ENCODE measurements at regions not wholly inside any gene's neighbourhood (a gene's known extent, or its start where the extent isn't known, plus 50 kb on each side); places are given as distances from the start of the nearest gene placed in this dataset.
"Not testable (repeated sequence)": the region's sequence is repeated elsewhere in the genome, so short reads cannot be mapped to it uniquely, and the experiment has no call there.

- DNase-seq (ENCODE audit: low spot score) (no peak), FAIRE-seq (no peak)
Measured at GRCh38 chr16:64365448-64365931, 756.4 kb downstream of the CDH11 start.

GRCh38 chr16:64364894-64365293 lies 757.0 kb downstream of the CDH11 start:
- no peak for DNase-seq (ENCODE audit: low spot score)
- FAIRE-seq = peak; percentile 72

GRCh38 chr16:64364416-64364815 lies 757.4 kb downstream of the CDH11 start:
- no peak for FAIRE-seq
- no peak for DNase-seq (ENCODE audit: low spot score)

GRCh38 chr16:64364016-64364415 lies 757.8 kb downstream of the CDH11 start:
- no peak for DNase-seq (ENCODE audit: low spot score)
- FAIRE-seq = no peak

- FAIRE-seq (no peak), DNase-seq (ENCODE audit: low spot score) (no peak)
Measured at GRCh38 chr16:64363039-64363438, 758.8 kb downstream of the CDH11 start.

GRCh38 chr16:64362193-64362592 lies 759.7 kb downstream of the CDH11 start:
- FAIRE-seq = peak; percentile 93
- peak; percentile 83 for DNase-seq (ENCODE audit: low spot score)

- FAIRE-seq = no peak
- DNase-seq (ENCODE audit: low spot score) = no peak
Measured at GRCh38 chr16:64361753-64362152, 760.1 kb downstream of the CDH11 start.

GRCh38 chr16:64358291-64358690 lies 763.6 kb downstream of the CDH11 start:
- DNase-seq (ENCODE audit: low spot score) = no peak
- FAIRE-seq = no peak

GRCh38 chr16:64356267-64356666 lies 765.6 kb downstream of the CDH11 start:
- FAIRE-seq (peak; percentile 100), DNase-seq (ENCODE audit: low spot score) (peak; percentile 96)

- FAIRE-seq (peak; percentile 76), DNase-seq (ENCODE audit: low spot score) (peak; percentile 14)
Measured at GRCh38 chr16:64352246-64352645, 769.6 kb downstream of the CDH11 start.

GRCh38 chr16:64351121-64351520 lies 770.7 kb downstream of the CDH11 start:
- peak; percentile 40 for DNase-seq (ENCODE audit: low spot score)
- peak; percentile 90 for FAIRE-seq

GRCh38 chr16:64346080-64346479 lies 775.8 kb downstream of the CDH11 start:
- FAIRE-seq = no peak
- no peak for DNase-seq (ENCODE audit: low spot score)

GRCh38 chr16:64345142-64345541 lies 776.7 kb downstream of the CDH11 start:
- DNase-seq (ENCODE audit: low spot score) = no peak
- FAIRE-seq = no peak

- not testable (repeated sequence) for FAIRE-seq
Measured at GRCh38 chr16:64343820-64344443, 777.9 kb downstream of the CDH11 start.

GRCh38 chr16:64343061-64343819 lies 778.6 kb downstream of the CDH11 start:
- no peak for FAIRE-seq

More at GRCh38 chr16:64343820-64344443, 777.9 kb downstream of the CDH11 start:
- DNase-seq (ENCODE audit: low spot score) = not testable (repeated sequence)

GRCh38 chr16:64341336-64341735 lies 780.5 kb downstream of the CDH11 start:
- FAIRE-seq; DNase-seq (ENCODE audit: low spot score): not testable (repeated sequence)

More at GRCh38 chr16:64343061-64343819, 778.6 kb downstream of the CDH11 start:
- DNase-seq (ENCODE audit: low spot score) = no peak

GRCh38 chr16:64339052-64339770 lies 782.7 kb downstream of the CDH11 start:
- DNase-seq (ENCODE audit: low spot score) = peak; percentile 50
- peak; percentile 95 for FAIRE-seq

GRCh38 chr16:64321881-64322280 lies 800.0 kb downstream of the CDH11 start:
- DNase-seq (ENCODE audit: low spot score) = no peak
- FAIRE-seq = no peak

GRCh38 chr16:64321066-64321465 lies 800.8 kb downstream of the CDH11 start:
- no peak for DNase-seq (ENCODE audit: low spot score)
- no peak for FAIRE-seq

GRCh38 chr16:64317601-64318000 lies 804.3 kb downstream of the CDH11 start:
- no peak for DNase-seq (ENCODE audit: low spot score)
- FAIRE-seq = no peak

GRCh38 chr16:64313726-64314125 lies 808.1 kb downstream of the CDH11 start:
- DNase-seq (ENCODE audit: low spot score) (no peak), FAIRE-seq (no peak)

- no peak for DNase-seq (ENCODE audit: low spot score)
- FAIRE-seq = no peak
Measured at GRCh38 chr16:64312980-64313379, 808.9 kb downstream of the CDH11 start.
